ENCODE measurements at regions not wholly inside any gene's neighbourhood (a gene's known extent, or its start where the extent isn't known, plus 50 kb on each side); places are given as distances from the start of the nearest gene placed in this dataset.
A peak's percentile ranks its signal among the peaks of the same experiment; 100 is the strongest.

GRCh38 chr17:77282524-77283515 is 142.1 kb downstream of the SEC14L1 start:
- Histone ChIP-seq H3K79me2 (ENCODE audit: control insufficient read depth, insufficient read depth, low read length) (peaks cover 30% of the 10 kb centered on the region), H3K36me3 (ENCODE audit: control insufficient read depth, insufficient read depth, low read length) (no peaks in the 10 kb centered on the region), H2BK15ac (replicated peaks; ENCODE audit: low read depth) (no peak overlapping the region), H3K27ac (ENCODE audit: low read depth, low read length) (no peak overlapping the region), H2AK5ac (ENCODE audit: low read length) (peak overlapping the region; percentile 51), H3K18ac (ENCODE audit: low read length) (no peak overlapping the region), H3K4me3 (ENCODE audit: low read length) (no peak overlapping the region), H3K4ac (ENCODE audit: low read depth, low read length) (no peak overlapping the region), H3K9ac (ENCODE audit: low read length) (peak overlapping the region; percentile 26), H3K4me2 (ENCODE audit: low read length) (no peak overlapping the region), H3K23ac (ENCODE audit: low read length) (no peak overlapping the region), H3K4me1 (ENCODE audit: control insufficient read depth, low read depth, low read length) (peaks cover 14% of the 10 kb centered on the region), H3K27me3 (ENCODE audit: insufficient read depth, low read length, poor library complexity) (no peaks in the 10 kb centered on the region), H3K79me1 (ENCODE audit: low read length) (peaks cover 6% of the 10 kb centered on the region), H2BK5ac (ENCODE audit: low read length) (no peak overlapping the region), H4K8ac (ENCODE audit: low read depth, low read length) (no peak overlapping the region), H2BK120ac (ENCODE audit: low read depth, low read length) (no peak overlapping the region), H3K56ac (ENCODE audit: low read length) (peak overlapping the region; percentile 76), H4K5ac (ENCODE audit: low read length) (no peak overlapping the region)
- no CpG with 5 or more reads among the region's 24 CpGs for whole genome bisulfite sequencing (ENCODE audit: extremely low coverage, insufficient coverage, low lambda C conversion rate)
- peak; percentile 40 for DNase-seq

- Histone ChIP-seq H3K27me3 (ENCODE audit: insufficient read depth, low read length, poor library complexity) (no peaks in the 10 kb centered on the region), H3K18ac (ENCODE audit: low read length) (no peak overlapping the region), H2BK5ac (ENCODE audit: low read length) (no peak overlapping the region), H3K79me2 (ENCODE audit: control insufficient read depth, insufficient read depth, low read length) (peaks cover 37% of the 10 kb centered on the region), H3K4me3 (ENCODE audit: low read length) (no peak overlapping the region), H3K4ac (ENCODE audit: low read depth, low read length) (no peak overlapping the region), H3K23ac (ENCODE audit: low read length) (no peak overlapping the region), H3K27ac (ENCODE audit: low read depth, low read length) (no peak overlapping the region), H2AK5ac (ENCODE audit: low read length) (no peak overlapping the region), H2BK120ac (ENCODE audit: low read depth, low read length) (no peak overlapping the region), H3K4me1 (ENCODE audit: control insufficient read depth, low read depth, low read length) (peaks cover 20% of the 10 kb centered on the region), H3K79me1 (ENCODE audit: low read length) (peaks cover 9% of the 10 kb centered on the region), H3K9ac (ENCODE audit: low read length) (no peak overlapping the region), H2BK15ac (replicated peaks; ENCODE audit: low read depth) (no peak overlapping the region), H3K56ac (ENCODE audit: low read length) (peak overlapping the region; percentile 34), H4K8ac (ENCODE audit: low read depth, low read length) (no peak overlapping the region), H4K5ac (ENCODE audit: low read length) (no peak overlapping the region), H3K36me3 (ENCODE audit: control insufficient read depth, insufficient read depth, low read length) (no peaks in the 10 kb centered on the region), H3K4me2 (ENCODE audit: low read length) (no peak overlapping the region)
- no peak for DNase-seq
- WGBS (ENCODE audit: extremely low coverage, insufficient coverage, low lambda C conversion rate), result no CpG with 5 or more reads among the region's 14 CpGs
Observed at GRCh38 chr17:77284023-77284617, 143.4 kb downstream of the SEC14L1 start.

GRCh38 chr17:77285594-77286390 is 145.0 kb downstream of the SEC14L1 start:
- no peak overlapping the region for H3K4ac ChIP-seq (ENCODE audit: low read depth, low read length)
- peak overlapping the region; percentile 89 for H3K23ac ChIP-seq (ENCODE audit: low read length)
- H3K4me3 ChIP-seq (ENCODE audit: low read length), result no peak overlapping the region
- no peak overlapping the region for H2AK5ac ChIP-seq (ENCODE audit: low read length)
- peaks cover 16% of the 10 kb centered on the region for H3K4me1 ChIP-seq (ENCODE audit: control insufficient read depth, low read depth, low read length)
- H2BK15ac ChIP-seq (replicated peaks; ENCODE audit: low read depth), result no peak overlapping the region
- DNase-seq, result no peak
- no peak overlapping the region for H3K4me2 ChIP-seq (ENCODE audit: low read length)
- no peak overlapping the region for H4K5ac ChIP-seq (ENCODE audit: low read length)
- no peak overlapping the region for H2BK5ac ChIP-seq (ENCODE audit: low read length)
- no peak overlapping the region for H3K27ac ChIP-seq (ENCODE audit: low read depth, low read length)
- no peak overlapping the region for H4K8ac ChIP-seq (ENCODE audit: low read depth, low read length)
- no peak overlapping the region for H2BK120ac ChIP-seq (ENCODE audit: low read depth, low read length)
- H3K36me3 ChIP-seq (ENCODE audit: control insufficient read depth, insufficient read depth, low read length), result no peaks in the 10 kb centered on the region
- H3K79me1 ChIP-seq (ENCODE audit: low read length), result peaks cover 9% of the 10 kb centered on the region
- no peaks in the 10 kb centered on the region for H3K27me3 ChIP-seq (ENCODE audit: insufficient read depth, low read length, poor library complexity)
- H3K9ac ChIP-seq (ENCODE audit: low read length), result no peak overlapping the region
- peak overlapping the region; percentile 64 for H3K56ac ChIP-seq (ENCODE audit: low read length)
- no CpG with 5 or more reads among the region's 34 CpGs for WGBS (ENCODE audit: extremely low coverage, insufficient coverage, low lambda C conversion rate)
- peaks cover 39% of the 10 kb centered on the region for H3K79me2 ChIP-seq (ENCODE audit: control insufficient read depth, insufficient read depth, low read length)
- no peak overlapping the region for H3K18ac ChIP-seq (ENCODE audit: low read length)

GRCh38 chr17:77286391-77286640 is 145.5 kb downstream of the SEC14L1 start:
- Histone ChIP-seq H2BK5ac (ENCODE audit: low read length) (no peak overlapping the region), H4K5ac (ENCODE audit: low read length) (no peak overlapping the region), H3K79me1 (ENCODE audit: low read length) (peaks cover 9% of the 10 kb centered on the region), H3K9ac (ENCODE audit: low read length) (no peak overlapping the region), H3K18ac (ENCODE audit: low read length) (no peak overlapping the region), H3K4me2 (ENCODE audit: low read length) (no peak overlapping the region), H3K23ac (ENCODE audit: low read length) (no peak overlapping the region), H3K4me3 (ENCODE audit: low read length) (no peak overlapping the region), H3K4me1 (ENCODE audit: control insufficient read depth, low read depth, low read length) (peaks cover 16% of the 10 kb centered on the region), H3K4ac (ENCODE audit: low read depth, low read length) (no peak overlapping the region), H3K27me3 (ENCODE audit: insufficient read depth, low read length, poor library complexity) (no peaks in the 10 kb centered on the region), H3K56ac (ENCODE audit: low read length) (peak overlapping the region; percentile 60), H3K27ac (ENCODE audit: low read depth, low read length) (no peak overlapping the region), H2BK120ac (ENCODE audit: low read depth, low read length) (no peak overlapping the region), H2BK15ac (replicated peaks; ENCODE audit: low read depth) (no peak overlapping the region), H3K36me3 (ENCODE audit: control insufficient read depth, insufficient read depth, low read length) (no peaks in the 10 kb centered on the region), H4K8ac (ENCODE audit: low read depth, low read length) (no peak overlapping the region), H3K79me2 (ENCODE audit: control insufficient read depth, insufficient read depth, low read length) (peaks cover 39% of the 10 kb centered on the region), H2AK5ac (ENCODE audit: low read length) (no peak overlapping the region)
- DNase-seq, result no peak

GRCh38 chr17:77286641-77287431 is 146.1 kb downstream of the SEC14L1 start:
- H3K36me3 ChIP-seq (ENCODE audit: control insufficient read depth, insufficient read depth, low read length), result no peaks in the 10 kb centered on the region
- no peak overlapping the region for H3K9ac ChIP-seq (ENCODE audit: low read length)
- H3K79me2 ChIP-seq (ENCODE audit: control insufficient read depth, insufficient read depth, low read length), result peaks cover 43% of the 10 kb centered on the region
- peaks cover 9% of the 10 kb centered on the region for H3K79me1 ChIP-seq (ENCODE audit: low read length)
- no peak overlapping the region for H2BK120ac ChIP-seq (ENCODE audit: low read depth, low read length)
- peaks cover 16% of the 10 kb centered on the region for H3K4me1 ChIP-seq (ENCODE audit: control insufficient read depth, low read depth, low read length)
- no peak overlapping the region for H2BK15ac ChIP-seq (replicated peaks; ENCODE audit: low read depth)
- no peak overlapping the region for H3K4ac ChIP-seq (ENCODE audit: low read depth, low read length)
- no peaks in the 10 kb centered on the region for H3K27me3 ChIP-seq (ENCODE audit: insufficient read depth, low read length, poor library complexity)
- no peak overlapping the region for H2BK5ac ChIP-seq (ENCODE audit: low read length)
- peak overlapping the region; percentile 8 for H3K18ac ChIP-seq (ENCODE audit: low read length)
- no CpG with 5 or more reads among the region's 21 CpGs for WGBS (ENCODE audit: extremely low coverage, insufficient coverage, low lambda C conversion rate)
- H2AK5ac ChIP-seq (ENCODE audit: low read length), result no peak overlapping the region
- H3K4me2 ChIP-seq (ENCODE audit: low read length), result no peak overlapping the region
- peak overlapping the region; percentile 34 for H3K56ac ChIP-seq (ENCODE audit: low read length)
- no peak overlapping the region for H3K4me3 ChIP-seq (ENCODE audit: low read length)
- no peak overlapping the region for H3K23ac ChIP-seq (ENCODE audit: low read length)
- no peak overlapping the region for H4K8ac ChIP-seq (ENCODE audit: low read depth, low read length)
- DNase-seq, result no peak
- no peak overlapping the region for H4K5ac ChIP-seq (ENCODE audit: low read length)
- H3K27ac ChIP-seq (ENCODE audit: low read depth, low read length), result no peak overlapping the region

Measured in mesendoderm (in vitro differentiated cells).